ENCODE measurements at regions not wholly inside any gene's neighbourhood (a gene's known extent, or its start where the extent isn't known, plus 50 kb on each side); places are given as distances from the start of the nearest gene placed in this dataset.

DNA sequence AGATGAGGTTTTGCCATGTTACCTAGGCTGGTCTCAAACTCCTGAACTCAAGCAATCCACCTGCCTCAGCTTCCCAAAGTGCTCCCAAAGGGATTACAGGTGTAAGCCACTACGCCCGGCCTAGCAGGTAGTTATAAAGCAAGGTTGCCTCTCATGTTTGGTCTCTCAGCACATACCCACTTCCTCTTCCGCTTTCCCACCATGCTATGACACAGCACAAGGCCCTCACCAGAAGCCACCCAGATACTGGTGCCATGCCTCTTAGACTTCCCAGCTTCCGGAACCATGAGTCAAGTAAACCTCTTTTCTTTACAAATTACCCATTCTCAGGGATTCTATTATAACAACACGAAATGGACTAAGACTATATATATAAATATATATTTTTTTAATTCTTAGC is 143.6 kb downstream of the COPRS start:
- DNase-seq (ENCODE audit: low spot score in 2 of 2) (no peak), ATAC-seq (ENCODE audit: low read depth) (peak; percentile 59)
- Mint-ChIP-seq H3K4me3 (no peak overlapping the region), H3K27ac (no peak overlapping the region), H3K27me3 (no peaks in the 10 kb centered on the region), H3K36me3 (no peaks in the 10 kb centered on the region), H3K9me3 (peaks cover 3% of the 10 kb centered on the region), H3K4me1 (peaks cover 5% of the 10 kb centered on the region)

DNA sequence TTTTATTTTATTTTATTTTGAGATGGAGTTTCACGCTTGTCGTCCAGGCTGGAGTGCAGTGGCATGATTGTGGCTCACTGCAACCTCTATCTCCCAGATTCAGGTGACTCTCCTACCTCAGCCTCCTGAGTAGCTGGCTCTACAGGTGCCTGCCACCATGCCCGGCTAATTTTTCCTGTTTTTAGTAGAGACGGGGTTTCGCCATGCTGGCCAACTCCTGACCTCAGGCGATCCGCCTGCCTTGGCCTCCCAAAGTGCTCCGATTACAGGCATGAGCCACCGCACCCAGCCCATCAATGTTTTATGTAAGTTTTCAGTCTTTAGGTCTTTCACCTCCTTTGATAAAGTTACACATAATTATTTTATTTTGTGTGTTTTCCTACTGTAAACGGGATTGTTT is 154.6 kb downstream of the COPRS start:
- no peak overlapping the region for H3K27ac Mint-ChIP-seq
- no peak overlapping the region for H3K4me3 Mint-ChIP-seq

DNA sequence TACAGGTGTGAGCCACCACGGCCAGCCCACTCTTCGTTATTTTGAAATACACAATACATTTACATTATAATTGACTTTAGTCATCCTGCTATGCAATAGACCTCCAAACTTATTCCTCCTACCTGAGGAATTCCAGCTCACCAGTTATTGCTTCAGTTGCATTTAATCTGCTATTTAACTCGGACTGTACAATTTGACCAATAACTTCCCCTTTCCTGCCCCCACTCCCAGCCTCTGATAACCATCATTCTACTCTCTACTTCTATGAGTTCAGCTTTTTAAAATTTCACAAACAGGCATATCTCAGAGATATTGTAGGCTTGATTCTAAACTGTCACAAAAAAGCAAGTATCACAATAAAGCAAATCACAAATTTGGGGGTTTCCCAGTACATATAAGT is 157.0 kb downstream of the COPRS start:
- DNase-seq (ENCODE audit: low spot score in 2 of 2): no peak
- Mint-ChIP-seq H3K27me3 (peaks cover 8% of the 10 kb centered on the region), H3K4me3 (no peak overlapping the region), H3K9me3 (no peaks in the 10 kb centered on the region), H3K4me1 (no peaks in the 10 kb centered on the region), H3K27ac (no peak overlapping the region), H3K36me3 (no peaks in the 10 kb centered on the region)
- ATAC-seq (ENCODE audit: low read depth): no peak

More for the DNA sequence above, 154.6 kb downstream of the COPRS start:
- peaks cover 6% of the 10 kb centered on the region for H3K27me3 Mint-ChIP-seq
- no peak for ATAC-seq (ENCODE audit: low read depth)
- no peaks in the 10 kb centered on the region for H3K4me1 Mint-ChIP-seq
- DNase-seq (ENCODE audit: low spot score in 2 of 2): no peak
- no peaks in the 10 kb centered on the region for H3K36me3 Mint-ChIP-seq
- no peaks in the 10 kb centered on the region for H3K9me3 Mint-ChIP-seq

DNA sequence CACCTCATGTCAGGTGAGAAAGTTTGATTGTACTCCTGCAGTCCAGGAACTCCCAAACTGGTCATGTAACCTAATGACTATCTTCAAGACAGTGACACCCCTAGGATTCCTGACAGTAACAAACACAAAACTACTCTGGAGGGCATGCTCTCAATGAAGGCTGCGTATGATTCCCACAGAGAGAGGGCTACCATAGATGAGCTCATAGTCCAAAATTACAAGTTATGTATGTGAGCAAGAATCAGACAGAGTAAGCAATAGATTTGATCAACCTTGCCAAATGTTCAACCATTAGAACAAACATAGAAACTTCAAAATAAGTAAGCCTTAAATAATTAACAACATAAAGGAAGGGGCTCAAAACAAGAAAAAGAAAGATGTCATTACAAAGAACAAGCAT is 158.1 kb downstream of the COPRS start:
- Mint-ChIP-seq H3K36me3 (no peaks in the 10 kb centered on the region), H3K27ac (no peak overlapping the region), H3K4me1 (no peaks in the 10 kb centered on the region), H3K27me3 (peaks cover 10% of the 10 kb centered on the region), H3K4me3 (no peak overlapping the region), H3K9me3 (no peaks in the 10 kb centered on the region)
- ATAC-seq (ENCODE audit: low read depth) (no peak), DNase-seq (ENCODE audit: low spot score in 2 of 2) (no peak)

DNA sequence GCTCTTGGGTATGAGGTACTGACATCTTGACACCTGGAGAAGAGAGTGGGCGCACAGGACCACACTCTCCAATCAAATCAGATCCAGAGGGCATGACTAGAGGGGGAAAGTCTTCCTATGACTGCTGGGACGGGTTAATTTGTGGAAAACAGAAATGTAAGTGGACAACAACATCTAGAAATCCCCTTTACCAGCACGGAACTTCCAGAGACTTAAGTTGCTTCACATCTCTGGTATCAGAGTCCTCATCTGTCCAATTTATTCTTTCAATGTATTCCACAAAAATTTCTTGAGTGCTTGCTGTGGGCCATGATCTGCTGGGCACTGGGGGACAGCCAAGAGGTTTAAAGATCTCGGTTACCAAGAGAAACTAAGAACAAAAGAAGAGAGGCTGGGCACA is 159.2 kb downstream of the COPRS start:
- no peak for DNase-seq (ENCODE audit: low spot score in 2 of 2)
- Mint-ChIP-seq H3K27me3 (peaks cover 10% of the 10 kb centered on the region), H3K27ac (no peak overlapping the region), H3K4me1 (no peaks in the 10 kb centered on the region), H3K36me3 (no peaks in the 10 kb centered on the region), H3K9me3 (no peaks in the 10 kb centered on the region), H3K4me3 (no peak overlapping the region)
- no peak for ATAC-seq (ENCODE audit: low read depth)

DNA sequence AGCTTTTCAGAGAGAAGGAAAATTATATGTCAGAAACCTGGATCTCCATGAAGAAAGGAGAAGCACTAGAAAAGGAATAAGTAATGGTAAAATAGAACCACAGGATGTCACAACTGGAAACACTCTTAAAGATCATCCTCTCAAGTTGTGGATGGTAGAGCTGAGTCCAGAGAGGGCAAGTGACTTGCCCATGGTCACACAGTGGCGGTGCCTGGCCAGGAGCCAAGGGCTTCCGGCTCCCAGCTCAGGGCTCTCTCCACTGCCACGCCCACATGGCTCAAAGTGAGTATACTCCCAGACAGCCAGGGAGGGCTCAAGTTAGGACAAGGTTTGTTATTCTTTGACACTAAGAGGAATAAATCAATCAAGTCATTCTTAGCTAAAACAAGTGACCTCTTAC is 159.8 kb downstream of the COPRS start:
- H3K9me3 Mint-ChIP-seq: no peaks in the 10 kb centered on the region
- no peaks in the 10 kb centered on the region for H3K36me3 Mint-ChIP-seq
- DNase-seq (ENCODE audit: low spot score in 2 of 2) (no peak), ATAC-seq (ENCODE audit: low read depth) (no peak)
- no peak overlapping the region for H3K27ac Mint-ChIP-seq
- H3K4me3 Mint-ChIP-seq: no peak overlapping the region
- no peaks in the 10 kb centered on the region for H3K4me1 Mint-ChIP-seq
- peaks cover 10% of the 10 kb centered on the region for H3K27me3 Mint-ChIP-seq

DNA sequence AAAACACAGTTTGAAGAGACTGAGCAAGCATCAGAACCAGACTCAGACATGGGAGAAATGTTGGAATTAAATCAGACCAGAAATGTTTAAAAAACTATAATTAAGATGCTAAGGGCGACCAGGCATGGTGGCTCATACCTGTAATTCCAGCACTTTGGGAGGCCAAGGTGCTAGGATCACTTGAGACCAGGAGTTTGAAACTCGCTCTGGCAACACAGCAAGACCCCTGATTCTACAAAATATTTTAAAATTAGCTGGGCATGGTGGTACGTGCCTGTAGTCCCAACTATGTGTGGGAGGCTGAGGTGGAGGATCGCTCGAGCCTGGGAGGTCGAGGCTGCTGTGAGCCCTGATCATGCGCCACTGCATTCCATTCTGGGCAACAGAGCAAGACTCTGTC is 160.3 kb downstream of the COPRS start:
- Mint-ChIP-seq H3K27me3 (peaks cover 10% of the 10 kb centered on the region), H3K4me1 (no peaks in the 10 kb centered on the region), H3K4me3 (no peak overlapping the region), H3K9me3 (no peaks in the 10 kb centered on the region), H3K36me3 (no peaks in the 10 kb centered on the region), H3K27ac (no peak overlapping the region)
- ATAC-seq (ENCODE audit: low read depth): no peak
- DNase-seq (ENCODE audit: low spot score in 2 of 2): no peak

DNA sequence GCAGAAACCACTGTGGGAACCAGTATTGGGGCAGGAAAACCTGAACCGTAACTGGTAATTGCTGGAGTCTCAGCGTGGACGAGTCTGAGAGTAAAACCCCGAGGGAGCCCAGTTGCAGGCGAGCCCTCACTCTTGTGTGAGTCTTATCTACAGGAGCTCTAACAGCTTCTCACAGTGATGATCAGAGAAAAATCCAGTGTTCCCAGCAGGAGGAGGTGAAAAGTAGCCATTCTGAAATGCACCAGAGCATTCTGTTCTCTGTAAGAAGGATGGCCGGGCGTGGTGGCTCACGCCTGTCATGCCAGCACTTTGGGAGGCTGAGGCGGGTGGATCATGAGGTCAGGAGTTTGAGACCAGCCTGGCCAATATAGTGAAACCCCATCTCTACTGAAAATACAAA is 161.2 kb downstream of the COPRS start:
- Mint-ChIP-seq H3K36me3 (no peaks in the 10 kb centered on the region), H3K27me3 (peaks cover 8% of the 10 kb centered on the region)

DNA sequence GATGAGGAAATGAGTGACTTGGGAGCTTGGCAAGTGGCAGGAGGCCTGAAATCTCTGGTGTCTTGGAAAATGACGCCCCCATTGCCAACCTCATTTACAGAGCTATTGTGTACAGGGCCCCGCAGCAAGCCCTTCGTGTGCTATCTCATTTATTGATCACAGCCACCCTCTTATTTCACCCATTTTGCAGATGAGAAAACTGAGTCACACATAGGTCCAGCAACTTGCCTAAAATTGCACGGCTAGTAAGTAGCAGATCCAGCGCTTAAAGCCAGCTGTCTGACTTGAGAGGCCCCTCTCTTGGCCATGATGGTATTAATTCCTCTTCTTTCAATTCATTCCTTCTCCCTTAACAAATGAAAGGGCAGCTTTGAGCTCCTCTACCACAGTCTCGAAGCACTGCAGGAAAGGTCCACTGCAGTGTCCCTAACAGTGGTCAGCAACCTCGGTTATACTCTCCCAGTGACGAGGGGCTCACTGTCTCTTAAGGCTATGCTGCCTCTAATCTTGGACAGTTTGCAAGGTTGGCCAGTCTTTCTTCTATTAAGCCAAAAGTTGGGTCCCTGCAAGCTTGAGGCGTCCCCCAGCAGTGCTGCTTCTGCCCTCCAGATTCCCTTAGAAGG is 162.2 kb downstream of the COPRS start:
- no peaks in the 10 kb centered on the region for H3K4me1 Mint-ChIP-seq
- no peak overlapping the region for H3K4me3 Mint-ChIP-seq
- H3K27me3 Mint-ChIP-seq: peaks cover 6% of the 10 kb centered on the region
- DNase-seq (ENCODE audit: low spot score in 2 of 2): no peak
- ATAC-seq (ENCODE audit: low read depth): no peak
- H3K9me3 Mint-ChIP-seq: no peaks in the 10 kb centered on the region
- H3K36me3 Mint-ChIP-seq: no peaks in the 10 kb centered on the region
- no peak overlapping the region for H3K27ac Mint-ChIP-seq

More for the DNA sequence above, 161.2 kb downstream of the COPRS start:
- no peak overlapping the region for H3K4me3 Mint-ChIP-seq
- ATAC-seq (ENCODE audit: low read depth) (no peak), DNase-seq (ENCODE audit: low spot score in 2 of 2) (no peak)
- no peak overlapping the region for H3K27ac Mint-ChIP-seq
- H3K9me3 Mint-ChIP-seq: no peaks in the 10 kb centered on the region
- H3K4me1 Mint-ChIP-seq: no peaks in the 10 kb centered on the region

DNA sequence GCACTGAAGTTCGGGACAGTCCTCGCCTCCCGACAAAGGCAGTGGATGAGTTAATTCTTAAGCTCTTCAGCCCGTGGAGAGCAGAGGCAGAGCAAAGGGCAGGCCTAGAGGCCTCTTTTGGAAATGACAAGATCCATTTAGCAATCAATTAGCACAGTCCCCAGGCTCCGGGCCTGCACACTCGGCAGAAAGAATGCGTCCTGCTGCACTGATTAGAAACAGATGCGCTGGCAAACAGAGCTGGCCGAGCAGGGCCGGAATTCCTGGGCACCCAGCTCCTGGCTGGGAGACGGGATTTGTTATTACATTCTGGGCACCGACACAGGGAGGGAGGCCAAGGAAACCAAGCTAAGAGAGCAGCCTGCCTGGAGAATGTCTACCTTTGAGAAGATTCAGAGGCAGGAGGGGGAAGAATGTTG is 162.9 kb downstream of the COPRS start:
- Mint-ChIP-seq H3K9me3 (no peaks in the 10 kb centered on the region), H3K27me3 (peaks cover 6% of the 10 kb centered on the region), H3K4me1 (no peaks in the 10 kb centered on the region), H3K27ac (no peak overlapping the region), H3K4me3 (no peak overlapping the region), H3K36me3 (no peaks in the 10 kb centered on the region)
- no peak for DNase-seq (ENCODE audit: low spot score in 2 of 2)
- no peak for ATAC-seq (ENCODE audit: low read depth)

DNA sequence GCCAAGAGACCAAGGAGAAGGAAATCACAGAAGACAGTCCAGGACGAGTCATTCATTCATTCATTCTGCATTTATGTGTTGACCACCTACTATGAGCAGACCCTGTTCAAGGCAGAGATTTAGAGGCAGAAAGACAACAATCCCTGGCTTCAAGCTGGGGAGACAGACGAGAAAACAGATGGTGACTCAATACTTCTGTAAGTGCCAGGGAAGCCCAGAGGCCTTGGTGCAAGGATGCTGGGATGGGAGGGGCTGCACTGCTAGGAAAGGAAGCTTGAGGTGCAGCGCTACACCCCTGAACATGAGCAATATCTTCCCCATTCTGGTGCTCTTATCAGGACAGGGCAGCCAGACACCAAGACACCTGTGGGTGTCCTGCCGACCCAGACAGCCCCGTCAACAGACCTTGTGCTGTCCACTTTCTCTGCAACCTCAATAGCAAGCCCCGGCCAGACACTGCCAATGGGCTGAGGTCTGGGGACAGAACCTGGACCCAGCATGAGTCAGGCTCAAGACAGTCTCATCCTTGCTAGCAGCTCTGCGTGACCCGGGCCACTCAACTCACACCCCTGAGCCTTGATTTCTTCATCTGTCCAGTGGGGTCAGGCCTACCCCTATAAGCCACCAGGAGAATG is 163.5 kb downstream of the COPRS start:
- H3K36me3 Mint-ChIP-seq: no peaks in the 10 kb centered on the region
- peaks cover 6% of the 10 kb centered on the region for H3K27me3 Mint-ChIP-seq
- DNase-seq (ENCODE audit: low spot score in 2 of 2) (no peak), ATAC-seq (ENCODE audit: low read depth) (no peak)
- no peaks in the 10 kb centered on the region for H3K9me3 Mint-ChIP-seq
- no peaks in the 10 kb centered on the region for H3K4me1 Mint-ChIP-seq
- no peak overlapping the region for H3K27ac Mint-ChIP-seq
- H3K4me3 Mint-ChIP-seq: no peak overlapping the region

DNA sequence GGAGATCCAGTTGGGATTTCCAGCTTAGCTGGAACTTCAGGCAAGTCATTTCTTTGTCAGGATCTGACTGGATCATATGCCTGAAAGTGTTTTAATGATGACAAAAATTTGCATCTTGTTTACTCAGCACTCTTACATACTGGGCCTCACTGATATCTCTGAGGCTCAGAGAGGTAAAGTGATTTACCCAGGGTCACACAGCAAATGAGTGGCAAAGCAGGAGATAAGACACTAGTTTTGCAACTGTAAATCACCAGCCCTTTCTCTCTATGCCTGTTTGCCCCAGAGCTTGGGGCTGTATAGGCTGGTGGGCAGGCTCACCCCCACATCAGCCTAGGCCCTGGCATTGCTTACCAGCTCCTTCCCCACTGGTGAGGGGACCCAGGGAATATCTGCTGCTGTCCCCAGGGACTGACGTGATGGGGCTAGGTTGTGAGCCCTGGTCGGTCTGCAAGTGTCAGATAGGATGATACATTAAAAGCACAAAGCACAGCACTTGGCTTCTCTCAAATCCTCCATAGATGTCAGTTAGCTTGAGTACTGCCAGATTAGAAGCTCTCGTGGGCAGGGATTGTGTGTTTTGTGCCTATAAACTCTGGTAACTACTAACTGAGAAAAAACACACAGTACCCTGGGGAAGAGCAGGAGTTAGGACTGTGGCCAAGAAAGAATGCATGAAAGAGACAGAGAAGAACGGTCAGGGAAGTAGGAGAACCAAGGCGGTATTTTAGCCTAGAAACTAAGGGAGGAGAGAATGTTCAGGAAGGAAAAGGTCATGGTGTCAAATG is 165.4 kb downstream of the COPRS start:
- H3K27me3 Mint-ChIP-seq: peaks cover 6% of the 10 kb centered on the region
- no peaks in the 10 kb centered on the region for H3K36me3 Mint-ChIP-seq
- H3K27ac Mint-ChIP-seq: no peak overlapping the region
- ATAC-seq (ENCODE audit: low read depth): no peak
- DNase-seq (ENCODE audit: low spot score in 2 of 2): no peak
- H3K9me3 Mint-ChIP-seq: no peaks in the 10 kb centered on the region
- H3K4me3 Mint-ChIP-seq: no peak overlapping the region
- H3K4me1 Mint-ChIP-seq: no peaks in the 10 kb centered on the region

DNA sequence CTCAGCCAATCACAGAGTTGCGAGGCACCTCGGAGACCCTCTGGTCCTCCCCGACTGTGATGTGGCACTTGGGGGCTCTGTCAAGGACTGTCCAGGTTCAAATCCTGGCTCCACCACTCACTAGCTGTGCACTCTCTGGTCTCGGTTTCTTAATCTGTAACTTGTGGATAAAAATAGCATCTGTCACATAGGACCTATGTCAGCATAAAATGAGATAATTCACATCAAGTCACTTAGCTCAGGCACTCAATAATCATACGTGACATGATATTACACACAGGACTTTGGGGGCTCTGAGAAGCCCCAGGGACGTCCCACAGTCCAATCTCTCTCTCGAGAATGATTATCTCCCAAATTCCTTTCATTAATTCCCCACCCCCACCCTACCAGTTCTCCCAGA is 166.4 kb downstream of the COPRS start:
- no peak overlapping the region for H3K27ac Mint-ChIP-seq
- H3K4me3 Mint-ChIP-seq: no peak overlapping the region
- peaks cover 4% of the 10 kb centered on the region for H3K27me3 Mint-ChIP-seq
- no peaks in the 10 kb centered on the region for H3K36me3 Mint-ChIP-seq
- H3K9me3 Mint-ChIP-seq: no peaks in the 10 kb centered on the region
- no peak for ATAC-seq (ENCODE audit: low read depth)
- H3K4me1 Mint-ChIP-seq: no peaks in the 10 kb centered on the region
- no peak for DNase-seq (ENCODE audit: low spot score in 2 of 2)

DNA sequence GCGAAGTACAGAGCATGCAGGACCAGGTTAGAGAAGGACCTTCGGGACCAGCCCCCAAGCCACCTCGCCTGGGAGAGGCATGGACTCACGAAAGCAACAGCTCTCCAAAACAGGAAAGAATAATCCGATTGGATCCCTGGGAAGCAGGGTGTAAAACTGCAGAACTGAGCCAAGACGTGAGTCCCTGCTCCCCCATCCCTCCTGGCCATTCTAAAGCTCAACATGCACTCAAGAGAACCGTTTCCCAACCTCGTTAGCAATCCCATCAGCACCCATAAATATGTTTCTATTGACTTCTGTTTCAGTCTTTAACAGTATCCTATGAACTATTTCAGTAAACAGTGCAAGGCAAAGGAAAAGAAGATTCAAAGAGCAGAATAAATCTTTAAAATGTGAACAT is 167.0 kb downstream of the COPRS start:
- ATAC-seq (ENCODE audit: low read depth) (no peak), DNase-seq (ENCODE audit: low spot score in 2 of 2) (no peak)
- Mint-ChIP-seq H3K4me1 (no peaks in the 10 kb centered on the region), H3K27ac (no peak overlapping the region), H3K27me3 (peaks cover 3% of the 10 kb centered on the region), H3K4me3 (no peak overlapping the region), H3K36me3 (no peaks in the 10 kb centered on the region), H3K9me3 (no peaks in the 10 kb centered on the region)

Measured in memory B cell (primary cell).